T-cell (primary cell): ENCODE measurements at regions not wholly inside any gene's neighbourhood (a gene's known extent, or its start where the extent isn't known, plus 50 kb on each side); places are given as distances from the start of the nearest gene placed in this dataset.

Experiments used
- ATAC-seq, 4 experiments: fragments of 200-7000 bp in 3 of 4; fragments of 150-1000 bp in 1 of 4; cut with Tn5 transposase; replicated peaks in 1 of 4; 1 replicate in 3 of 4; 2 replicates in 1 of 4; pipeline ENCODE4 v1.10.0; 2021; ENCODE audit warnings: moderate library complexity in 3 of 4, mild to moderate bottlenecking in 2 of 4, moderate number of reproducible peaks in 1 of 4
- CTCF ChIA-PET, 2 donors: fragments of 300-600 bp; sonication (Branson Sonifier 250); formaldehyde crosslinking; loops; one replicate each; lab custom pipeline; 2022; ENCODE audit warnings: antibody characterized with exemption in 2 of 2; lab: Charles Lee
- POLR2A ChIA-PET, 2 donors: fragments of 300-600 bp; sonication (Branson Sonifier 250); formaldehyde crosslinking; loops; one replicate each; lab custom pipeline; 2022; ENCODE audit warnings: antibody characterized with exemption in 2 of 2; lab: Charles Lee
- DNase-seq, 35 experiments: peaks; one replicate each; pipeline versions ENCODE4 v3.0.0 to v3.0.0-alpha.2; 2013 to 2023
- H3K27ac ChIP-seq: one replicate; pipeline ENCODE4 v1.5.1; 2013; ENCODE audit warnings: low read length
- H3K27me3 ChIP-seq, 2 experiments: replicated peaks in 1 of 2; 1 replicate in 1 of 2; 2 replicates in 1 of 2; pipeline versions ENCODE4 v1.6.1 to v1.7.0; 2013; ENCODE audit warnings: low read length in 1 of 2, mixed read lengths in 1 of 2; ENCODE audit not compliant: control insufficient read depth in 2 of 2, insufficient read depth in 2 of 2; ENCODE audit errors: extremely low read depth in 1 of 2
- H3K36me3 ChIP-seq, 2 donors: 1 replicate in 1 of 2; 2 replicates in 1 of 2; pipeline versions ENCODE4 v1.6.1 to v1.7.0; 2013; ENCODE audit warnings: low read length in 1 of 2; ENCODE audit not compliant: control insufficient read depth in 2 of 2, insufficient read depth in 1 of 2; ENCODE audit errors: extremely low read depth in 1 of 2
- H3K4me1 ChIP-seq, 2 experiments: 1 replicate in 1 of 2; 2 replicates in 1 of 2; pipeline versions ENCODE4 v1.6.1 to v1.7.0; 2013; ENCODE audit warnings: low read length in 2 of 2, mixed read lengths in 1 of 2; ENCODE audit not compliant: insufficient read depth in 2 of 2, control insufficient read depth in 1 of 2; ENCODE audit errors: extremely low read depth in 1 of 2
- H3K4me3 ChIP-seq, 2 donors: 1 replicate in 1 of 2; 2 replicates in 1 of 2; pipeline versions ENCODE4 v1.5.1 to v1.7.0; 2013; ENCODE audit warnings: mild to moderate bottlenecking in 2 of 2, low read length in 1 of 2, moderate library complexity in 1 of 2; ENCODE audit not compliant: control insufficient read depth in 1 of 2; ENCODE audit errors: extremely low read depth in 1 of 2
- H3K9me3 ChIP-seq: 2 replicates; pipeline ENCODE4 v1.7.0; 2013
- H3K27ac Mint-ChIP-seq, 2 donors: one replicate each; pipeline ENCODE4 v1.8.0; 2020 to 2021; ENCODE audit warnings: mild to moderate bottlenecking in 2 of 2, mixed read lengths in 2 of 2
- H3K27me3 Mint-ChIP-seq, 2 donors: one replicate each; pipeline ENCODE4 v1.8.0; 2021 to 2022; ENCODE audit warnings: mixed read lengths in 2 of 2
- H3K36me3 Mint-ChIP-seq: one replicate; pipeline ENCODE4 v1.8.0; 2021; ENCODE audit warnings: mixed read lengths
- H3K4me1 Mint-ChIP-seq, 3 donors: one replicate each; pipeline ENCODE4 v1.8.0; 2020 to 2022; ENCODE audit warnings: mixed read lengths in 3 of 3, mild to moderate bottlenecking in 1 of 3
- H3K4me3 Mint-ChIP-seq, 3 donors: one replicate each; pipeline ENCODE4 v1.8.0; 2020 to 2022; ENCODE audit warnings: mild to moderate bottlenecking in 3 of 3, mixed read lengths in 3 of 3, moderate library complexity in 3 of 3
- H3K9me3 Mint-ChIP-seq, 3 donors: one replicate each; pipeline ENCODE4 v1.8.0; 2020 to 2022; ENCODE audit warnings: mixed read lengths in 3 of 3
- WGBS: methylation state at CpG from one replicate; pipeline ENCODE4 v1.1.5; 2013; ENCODE audit warnings: missing lambda C conversion rate; ENCODE audit not compliant: insufficient coverage; 5-methylcytosine and 5-hydroxymethylcytosine counted together

GRCh38 chr9:81083854-81084512, 605.4 kb downstream of the TLE1 start:
- H3K27ac ChIP-seq = no peak overlapping the region
- no peaks in the 10 kb centered on the region for H3K27me3 ChIP-seq
- peaks cover 4 to 7% (median 7%) of the 10 kb centered on the region in 3 donors for H3K9me3 Mint-ChIP-seq
- H3K4me3 ChIP-seq = no peak overlapping the region
- no peak overlapping the region for H3K27ac Mint-ChIP-seq
- no peaks in the 10 kb centered on the region for H3K27me3 Mint-ChIP-seq
- POLR2A ChIA-PET = no interaction called here
- no peak overlapping the region for H3K4me3 Mint-ChIP-seq
- CTCF ChIA-PET = no interaction called here
- H3K36me3 ChIP-seq = no peaks in the 10 kb centered on the region
- no CpG with 5 or more reads among the region's 3 CpGs for WGBS
- H3K4me1 ChIP-seq = no peaks in the 10 kb centered on the region
- ATAC-seq (no peak), DNase-seq (no peak)
- no peaks in the 10 kb centered on the region for H3K9me3 ChIP-seq
- H3K36me3 Mint-ChIP-seq = no peaks in the 10 kb centered on the region
- no peaks in the 10 kb centered on the region for H3K4me1 Mint-ChIP-seq

- Mint-ChIP-seq H3K4me3 (no peak overlapping the region), H3K36me3 (no peaks in the 10 kb centered on the region), H3K4me1 (no peaks in the 10 kb centered on the region), H3K9me3 (peaks cover 4 to 10% (median 7%) of the 10 kb centered on the region in 3 donors), H3K27me3 (no peaks in the 10 kb centered on the region), H3K27ac (no peak overlapping the region)
- Histone ChIP-seq H3K27me3 (no peaks in the 10 kb centered on the region), H3K36me3 (no peaks in the 10 kb centered on the region), H3K4me3 (no peak overlapping the region), H3K4me1 (no peaks in the 10 kb centered on the region), H3K27ac (no peak overlapping the region), H3K9me3 (no peaks in the 10 kb centered on the region)
- CTCF ChIA-PET = no interaction called here
- DNase-seq = no peak
- 25% methylated on average over 1 of the region's 4 CpGs for WGBS
- ATAC-seq = no peak
- POLR2A ChIA-PET = no interaction called here
These were observed 606.3 kb downstream of the TLE1 start for GRCh38 chr9:81083067-81083466.

GRCh38 chr9:81082221-81082620, 607.1 kb downstream of the TLE1 start:
- DNase-seq (no peak), ATAC-seq (no peak)
- no peaks in the 10 kb centered on the region for H3K27me3 Mint-ChIP-seq
- H3K9me3 Mint-ChIP-seq = peaks cover 4 to 10% (median 7%) of the 10 kb centered on the region in 3 donors
- no peaks in the 10 kb centered on the region for H3K4me1 ChIP-seq
- no peaks in the 10 kb centered on the region for H3K9me3 ChIP-seq
- H3K4me3 ChIP-seq = no peak overlapping the region
- H3K36me3 ChIP-seq = no peaks in the 10 kb centered on the region
- H3K4me3 Mint-ChIP-seq = no peak overlapping the region
- H3K27ac ChIP-seq = no peak overlapping the region
- ChIA-PET POLR2A (no interaction called here), CTCF (no interaction called here)
- H3K36me3 Mint-ChIP-seq = no peaks in the 10 kb centered on the region
- H3K4me1 Mint-ChIP-seq = no peaks in the 10 kb centered on the region
- no peaks in the 10 kb centered on the region for H3K27me3 ChIP-seq
- H3K27ac Mint-ChIP-seq = no peak overlapping the region

- Histone ChIP-seq H3K27me3 (no peaks in the 10 kb centered on the region), H3K27ac (no peak overlapping the region), H3K9me3 (no peaks in the 10 kb centered on the region), H3K36me3 (no peaks in the 10 kb centered on the region), H3K4me1 (no peaks in the 10 kb centered on the region), H3K4me3 (no peak overlapping the region)
- Mint-ChIP-seq H3K27ac (no peak overlapping the region), H3K4me1 (no peaks in the 10 kb centered on the region), H3K36me3 (no peaks in the 10 kb centered on the region), H3K9me3 (peaks cover 8 to 17% (median 10%) of the 10 kb centered on the region in 3 donors), H3K27me3 (no peaks in the 10 kb centered on the region), H3K4me3 (no peak overlapping the region)
- POLR2A ChIA-PET = no interaction called here
- ATAC-seq (no peak), DNase-seq (no peak)
- CTCF ChIA-PET = no interaction called here
These were observed 608.4 kb downstream of the TLE1 start for GRCh38 chr9:81080900-81081299.

GRCh38 chr9:81080185-81080584, 609.2 kb downstream of the TLE1 start:
- ChIA-PET CTCF (no interaction called here), POLR2A (no interaction called here)
- no CpG with 5 or more reads among the region's 2 CpGs for WGBS
- no peak for ATAC-seq
- H3K9me3 Mint-ChIP-seq = peaks cover 8 to 17% (median 10%) of the 10 kb centered on the region in 3 donors
- no peaks in the 10 kb centered on the region for H3K4me1 Mint-ChIP-seq
- H3K27ac Mint-ChIP-seq = no peak overlapping the region
- H3K9me3 ChIP-seq = no peaks in the 10 kb centered on the region
- H3K4me1 ChIP-seq = no peaks in the 10 kb centered on the region
- no peak overlapping the region for H3K4me3 Mint-ChIP-seq
- H3K36me3 Mint-ChIP-seq = no peaks in the 10 kb centered on the region
- no peaks in the 10 kb centered on the region for H3K27me3 ChIP-seq
- H3K27me3 Mint-ChIP-seq = no peaks in the 10 kb centered on the region
- no peak overlapping the region for H3K27ac ChIP-seq
- DNase-seq = no peak
- H3K36me3 ChIP-seq = no peaks in the 10 kb centered on the region
- H3K4me3 ChIP-seq = no peak overlapping the region

- Histone ChIP-seq H3K4me1 (no peaks in the 10 kb centered on the region), H3K27ac (no peak overlapping the region), H3K4me3 (no peak overlapping the region), H3K27me3 (no peaks in the 10 kb centered on the region), H3K36me3 (no peaks in the 10 kb centered on the region), H3K9me3 (no peaks in the 10 kb centered on the region)
- ChIA-PET POLR2A (no interaction called here), CTCF (no interaction called here)
- DNase-seq = no peak
- Mint-ChIP-seq H3K4me3 (no peak overlapping the region), H3K27me3 (no peaks in the 10 kb centered on the region), H3K9me3 (peaks cover 8 to 17% (median 10%) of the 10 kb centered on the region in 3 donors), H3K4me1 (no peaks in the 10 kb centered on the region), H3K36me3 (no peaks in the 10 kb centered on the region), H3K27ac (no peak overlapping the region)
- 100% methylated on average over 2 of the region's 2 CpGs for WGBS
- no peak for ATAC-seq
These were observed 610.3 kb downstream of the TLE1 start for GRCh38 chr9:81079055-81079454.

GRCh38 chr9:81078555-81078954, 610.8 kb downstream of the TLE1 start:
- peaks cover 8 to 17% (median 10%) of the 10 kb centered on the region in 3 donors for H3K9me3 Mint-ChIP-seq
- H3K27me3 ChIP-seq = no peaks in the 10 kb centered on the region
- H3K4me1 Mint-ChIP-seq = no peaks in the 10 kb centered on the region
- no peak for DNase-seq
- H3K36me3 ChIP-seq = no peaks in the 10 kb centered on the region
- POLR2A ChIA-PET = no interaction called here
- no peak overlapping the region for H3K4me3 Mint-ChIP-seq
- CTCF ChIA-PET = no interaction called here
- no peaks in the 10 kb centered on the region for H3K36me3 Mint-ChIP-seq
- H3K27ac ChIP-seq = no peak overlapping the region
- H3K9me3 ChIP-seq = no peaks in the 10 kb centered on the region
- H3K4me3 ChIP-seq = no peak overlapping the region
- H3K27me3 Mint-ChIP-seq = no peaks in the 10 kb centered on the region
- no peaks in the 10 kb centered on the region for H3K4me1 ChIP-seq
- no peak overlapping the region for H3K27ac Mint-ChIP-seq
- no peak for ATAC-seq
- 75% methylated on average over 1 of the region's 3 CpGs for WGBS
